Fibroblast of gingiva (primary cell): ENCODE measurements at regions not wholly inside any gene's neighbourhood (a gene's known extent, or its start where the extent isn't known, plus 50 kb on each side); places are given as distances from the start of the nearest gene placed in this dataset.

Experiments used
- DNase-seq: peaks from one replicate; pipeline ENCODE4 v3.0.0-alpha.2; 2011; ENCODE audit warnings: low read depth

- DNase-seq, result no peak
Measured at GRCh38 chr3:76063811-76064210, 278.5 kb upstream of the ZNF717 start.

- DNase-seq, result peak; percentile 18
Measured at GRCh38 chr3:76065964-76066363, 280.6 kb upstream of the ZNF717 start.

GRCh38 chr3:76078101-76078500 is 292.8 kb upstream of the ZNF717 start:
- DNase-seq, result peak; percentile 5

- peak; percentile 75 for DNase-seq
Measured at GRCh38 chr3:76083992-76084391, 298.6 kb upstream of the ZNF717 start.

GRCh38 chr3:76096036-76096435 is 310.7 kb upstream of the ZNF717 start:
- DNase-seq, result peak; percentile 3

GRCh38 chr3:76096836-76097588 is 311.7 kb upstream of the ZNF717 start:
- no peak for DNase-seq

- DNase-seq, result no peak
Measured at GRCh38 chr3:76097589-76097969, 312.2 kb upstream of the ZNF717 start.

GRCh38 chr3:76099956-76100355 is 314.6 kb upstream of the ZNF717 start:
- no peak for DNase-seq

- peak; percentile 35 for DNase-seq
Measured at GRCh38 chr3:76107935-76108570, 322.7 kb upstream of the ZNF717 start.

- DNase-seq, result no peak
Measured at GRCh38 chr3:76111808-76112207, 326.5 kb upstream of the ZNF717 start.

GRCh38 chr3:76122007-76122406 is 336.7 kb upstream of the ZNF717 start:
- DNase-seq, result peak; percentile 6

GRCh38 chr3:76129441-76129840 is 344.1 kb upstream of the ZNF717 start:
- DNase-seq, result no peak

GRCh38 chr3:76131396-76132153 is 346.2 kb upstream of the ZNF717 start:
- peak; percentile 2 for DNase-seq

GRCh38 chr3:76132154-76132470 is 346.8 kb upstream of the ZNF717 start:
- DNase-seq, result no peak

- DNase-seq, result no peak
Measured at GRCh38 chr3:76134166-76134565, 348.8 kb upstream of the ZNF717 start.

GRCh38 chr3:76138921-76139320 is 353.6 kb upstream of the ZNF717 start:
- DNase-seq, result peak; percentile 8

- no peak for DNase-seq
Measured at GRCh38 chr3:76147846-76148245, 362.5 kb upstream of the ZNF717 start.

- no peak for DNase-seq
Measured at GRCh38 chr3:76152028-76152427, 366.7 kb upstream of the ZNF717 start.

- DNase-seq, result no peak
Measured at GRCh38 chr3:76161856-76162255, 376.5 kb upstream of the ZNF717 start.

GRCh38 chr3:76171647-76172046 is 386.3 kb upstream of the ZNF717 start:
- DNase-seq, result no peak

- no peak for DNase-seq
Measured at GRCh38 chr3:76177610-76178009, 392.3 kb upstream of the ZNF717 start.

GRCh38 chr3:76178412-76178811 is 393.1 kb upstream of the ZNF717 start:
- DNase-seq, result no peak

GRCh38 chr3:76181213-76181612 is 395.9 kb upstream of the ZNF717 start:
- no peak for DNase-seq
